T-helper 1 cell treated with Interleukin-12 subunit alpha and Interleukin-12 subunit beta and Interleukin-4 antibody, amounts not matched to agents 30 μg/mL and 1 μg/mL, for 36 hours (primary cell): ENCODE measurements at regions not wholly inside any gene's neighbourhood (a gene's known extent, or its start where the extent isn't known, plus 50 kb on each side); places are given as distances from the start of the nearest gene placed in this dataset.

ENCODE experiments used
- H3K27ac Mint-ChIP-seq: one replicate; pipeline ENCODE4 v1.8.0; 2021; ENCODE audit warnings: mild to moderate bottlenecking, mixed read lengths
- H3K27me3 Mint-ChIP-seq: one replicate; pipeline ENCODE4 v1.8.0; 2021; ENCODE audit warnings: low read depth, mixed read lengths
- H3K36me3 Mint-ChIP-seq: one replicate; pipeline ENCODE4 v1.8.0; 2021; ENCODE audit warnings: low read depth, mixed read lengths
- H3K4me1 Mint-ChIP-seq: one replicate; pipeline ENCODE4 v1.8.0; 2021; ENCODE audit warnings: low read depth, mixed read lengths
- H3K4me3 Mint-ChIP-seq: one replicate; pipeline ENCODE4 v1.8.0; 2021; ENCODE audit warnings: mild to moderate bottlenecking, moderate library complexity, mixed read lengths
- H3K9me3 Mint-ChIP-seq: one replicate; pipeline ENCODE4 v1.8.0; 2021; ENCODE audit warnings: mixed read lengths

- no peaks in the 10 kb centered on the region for H3K9me3 Mint-ChIP-seq
- H3K4me3 Mint-ChIP-seq = no peak overlapping the region
- no peaks in the 10 kb centered on the region for H3K4me1 Mint-ChIP-seq
- H3K36me3 Mint-ChIP-seq = no peaks in the 10 kb centered on the region
- H3K27me3 Mint-ChIP-seq = no peaks in the 10 kb centered on the region
- H3K27ac Mint-ChIP-seq = no peak overlapping the region
Observed at GRCh38 chr4:180942367-180942916, 1300.8 kb upstream of the TENM3 start.

- no peaks in the 10 kb centered on the region for H3K4me1 Mint-ChIP-seq
- H3K36me3 Mint-ChIP-seq = no peaks in the 10 kb centered on the region
- H3K27ac Mint-ChIP-seq = no peak overlapping the region
- H3K27me3 Mint-ChIP-seq = no peaks in the 10 kb centered on the region
- H3K4me3 Mint-ChIP-seq = no peak overlapping the region
- H3K9me3 Mint-ChIP-seq = no peaks in the 10 kb centered on the region
Observed at GRCh38 chr4:180946188-180946587, 1297.0 kb upstream of the TENM3 start.

GRCh38 chr4:180947425-180947824, 1295.8 kb upstream of the TENM3 start:
- Mint-ChIP-seq H3K27ac (no peak overlapping the region), H3K4me3 (no peak overlapping the region), H3K4me1 (no peaks in the 10 kb centered on the region), H3K36me3 (no peaks in the 10 kb centered on the region), H3K9me3 (no peaks in the 10 kb centered on the region), H3K27me3 (no peaks in the 10 kb centered on the region)

GRCh38 chr4:180949424-180950213, 1293.6 kb upstream of the TENM3 start:
- H3K27me3 Mint-ChIP-seq = no peaks in the 10 kb centered on the region
- no peaks in the 10 kb centered on the region for H3K4me1 Mint-ChIP-seq
- H3K9me3 Mint-ChIP-seq = no peaks in the 10 kb centered on the region
- no peak overlapping the region for H3K27ac Mint-ChIP-seq
- H3K36me3 Mint-ChIP-seq = no peaks in the 10 kb centered on the region
- no peak overlapping the region for H3K4me3 Mint-ChIP-seq

GRCh38 chr4:180950377-180950776, 1292.8 kb upstream of the TENM3 start:
- Mint-ChIP-seq H3K9me3 (no peaks in the 10 kb centered on the region), H3K27me3 (no peaks in the 10 kb centered on the region), H3K36me3 (no peaks in the 10 kb centered on the region), H3K4me3 (no peak overlapping the region), H3K4me1 (no peaks in the 10 kb centered on the region), H3K27ac (no peak overlapping the region)

- no peaks in the 10 kb centered on the region for H3K36me3 Mint-ChIP-seq
- H3K27me3 Mint-ChIP-seq = no peaks in the 10 kb centered on the region
- no peaks in the 10 kb centered on the region for H3K4me1 Mint-ChIP-seq
- no peak overlapping the region for H3K4me3 Mint-ChIP-seq
- H3K9me3 Mint-ChIP-seq = no peaks in the 10 kb centered on the region
- no peak overlapping the region for H3K27ac Mint-ChIP-seq
Observed at GRCh38 chr4:180951312-180951711, 1291.9 kb upstream of the TENM3 start.

- Mint-ChIP-seq H3K4me3 (no peak overlapping the region), H3K4me1 (no peaks in the 10 kb centered on the region), H3K36me3 (no peaks in the 10 kb centered on the region), H3K9me3 (no peaks in the 10 kb centered on the region), H3K27ac (no peak overlapping the region), H3K27me3 (no peaks in the 10 kb centered on the region)
Observed at GRCh38 chr4:180953572-180953971, 1289.6 kb upstream of the TENM3 start.

GRCh38 chr4:180960743-180961401, 1282.3 kb upstream of the TENM3 start:
- Mint-ChIP-seq H3K4me3 (no peak overlapping the region), H3K36me3 (no peaks in the 10 kb centered on the region), H3K9me3 (peaks cover 4% of the 10 kb centered on the region), H3K27me3 (no peaks in the 10 kb centered on the region), H3K27ac (no peak overlapping the region), H3K4me1 (no peaks in the 10 kb centered on the region)

GRCh38 chr4:180962268-180962667, 1280.9 kb upstream of the TENM3 start:
- Mint-ChIP-seq H3K27ac (no peak overlapping the region), H3K9me3 (peaks cover 4% of the 10 kb centered on the region), H3K36me3 (no peaks in the 10 kb centered on the region), H3K27me3 (no peaks in the 10 kb centered on the region), H3K4me1 (no peaks in the 10 kb centered on the region), H3K4me3 (no peak overlapping the region)

- H3K9me3 Mint-ChIP-seq = peaks cover 4% of the 10 kb centered on the region
- H3K4me3 Mint-ChIP-seq = no peak overlapping the region
- H3K36me3 Mint-ChIP-seq = no peaks in the 10 kb centered on the region
- no peaks in the 10 kb centered on the region for H3K27me3 Mint-ChIP-seq
- no peaks in the 10 kb centered on the region for H3K4me1 Mint-ChIP-seq
- H3K27ac Mint-ChIP-seq = no peak overlapping the region
Observed at GRCh38 chr4:180966312-180966711, 1276.9 kb upstream of the TENM3 start.

- Mint-ChIP-seq H3K4me1 (no peaks in the 10 kb centered on the region), H3K36me3 (no peaks in the 10 kb centered on the region), H3K4me3 (no peak overlapping the region), H3K27ac (no peak overlapping the region), H3K9me3 (no peaks in the 10 kb centered on the region), H3K27me3 (no peaks in the 10 kb centered on the region)
Observed at GRCh38 chr4:180967936-180968335, 1275.3 kb upstream of the TENM3 start.

- no peaks in the 10 kb centered on the region for H3K27me3 Mint-ChIP-seq
- H3K4me1 Mint-ChIP-seq = no peaks in the 10 kb centered on the region
- no peak overlapping the region for H3K27ac Mint-ChIP-seq
- no peaks in the 10 kb centered on the region for H3K36me3 Mint-ChIP-seq
- no peaks in the 10 kb centered on the region for H3K9me3 Mint-ChIP-seq
- H3K4me3 Mint-ChIP-seq = no peak overlapping the region
Observed at GRCh38 chr4:180973894-180974293, 1269.3 kb upstream of the TENM3 start.

GRCh38 chr4:180990931-180991330, 1252.3 kb upstream of the TENM3 start:
- H3K27ac Mint-ChIP-seq = no peak overlapping the region
- H3K27me3 Mint-ChIP-seq = no peaks in the 10 kb centered on the region
- H3K4me1 Mint-ChIP-seq = no peaks in the 10 kb centered on the region
- H3K36me3 Mint-ChIP-seq = no peaks in the 10 kb centered on the region
- H3K4me3 Mint-ChIP-seq = no peak overlapping the region
- no peaks in the 10 kb centered on the region for H3K9me3 Mint-ChIP-seq

GRCh38 chr4:180993244-180993836, 1249.9 kb upstream of the TENM3 start:
- no peak overlapping the region for H3K27ac Mint-ChIP-seq
- H3K4me1 Mint-ChIP-seq = no peaks in the 10 kb centered on the region
- H3K4me3 Mint-ChIP-seq = no peak overlapping the region
- H3K27me3 Mint-ChIP-seq = no peaks in the 10 kb centered on the region
- no peaks in the 10 kb centered on the region for H3K9me3 Mint-ChIP-seq
- H3K36me3 Mint-ChIP-seq = no peaks in the 10 kb centered on the region

GRCh38 chr4:180994722-180995121, 1248.5 kb upstream of the TENM3 start:
- no peak overlapping the region for H3K4me3 Mint-ChIP-seq
- H3K4me1 Mint-ChIP-seq = no peaks in the 10 kb centered on the region
- H3K36me3 Mint-ChIP-seq = no peaks in the 10 kb centered on the region
- H3K27ac Mint-ChIP-seq = no peak overlapping the region
- no peaks in the 10 kb centered on the region for H3K27me3 Mint-ChIP-seq
- no peaks in the 10 kb centered on the region for H3K9me3 Mint-ChIP-seq
